ENCODE measurements at regions not wholly inside any gene's neighbourhood (a gene's known extent, or its start where the extent isn't known, plus 50 kb on each side); places are given as distances from the start of the nearest gene placed in this dataset.

- ChIA-PET CTCF (no interaction called here), POLR2A (no interaction called here)
- H3K27me3 Mint-ChIP-seq (ENCODE audit: low read depth), result peaks cover 9% of the 10 kb centered on the region
- peaks cover 23% of the 10 kb centered on the region for H3K4me1 Mint-ChIP-seq
- H3K9me3 Mint-ChIP-seq, result no peaks in the 10 kb centered on the region
- DNase-seq (ENCODE audit: low spot score) (no peak), ATAC-seq (no peak)
- no peaks in the 10 kb centered on the region for H3K36me3 Mint-ChIP-seq
- H3K27ac Mint-ChIP-seq, result no peak overlapping the region
- TF ChIP-seq RELA (CRISPR knock-in tag; IDR thresholded peaks at IDR 0.05; ENCODE audit: borderline replicate concordance) (no peak), IRF2 (CRISPR knock-in tag; IDR thresholded peaks at IDR 0.05; ENCODE audit: borderline replicate concordance, low read depth) (no peak), HMGXB4 (CRISPR knock-in tag; IDR thresholded peaks at IDR 0.05) (no peak), SOX15 (CRISPR knock-in tag; IDR thresholded peaks at IDR 0.05) (no peak), ATF3 (CRISPR knock-in tag; conservative IDR thresholded peaks at IDR 0.05) (no peak), SMAD3 (CRISPR knock-in tag; IDR thresholded peaks at IDR 0.05; ENCODE audit: borderline replicate concordance) (no peak)
- no peak overlapping the region for H3K4me3 Mint-ChIP-seq
Observed at GRCh38 chr19:28319918-28320317, 893.0 kb downstream of the UQCRFS1 start.

- TF ChIP-seq OVOL2 (CRISPR knock-in tag; IDR thresholded peaks at IDR 0.05; ENCODE audit: borderline replicate concordance) (no peak), SP1 (CRISPR knock-in tag; conservative IDR thresholded peaks at IDR 0.05) (no peak), FOXP1 (CRISPR knock-in tag; IDR thresholded peaks at IDR 0.05; ENCODE audit: borderline replicate concordance) (no peak), SMAD3 (CRISPR knock-in tag; IDR thresholded peaks at IDR 0.05; ENCODE audit: borderline replicate concordance) (no peak), IRF1 (CRISPR knock-in tag; IDR thresholded peaks at IDR 0.05) (no peak), ZNF512 (CRISPR knock-in tag; IDR thresholded peaks at IDR 0.05; ENCODE audit: borderline replicate concordance) (no peak), ZBTB21 (CRISPR knock-in tag; IDR thresholded peaks at IDR 0.05; ENCODE audit: borderline replicate concordance) (no peak), ZNF671 (CRISPR knock-in tag; IDR thresholded peaks at IDR 0.05) (no peak), NR1H2 (CRISPR knock-in tag; IDR thresholded peaks at IDR 0.05) (no peak), ATF1 (CRISPR knock-in tag; IDR thresholded peaks at IDR 0.05) (no peak), ELF4 (CRISPR knock-in tag; IDR thresholded peaks at IDR 0.05; ENCODE audit: low read depth) (no peak), ZNF423 (CRISPR knock-in tag; IDR thresholded peaks at IDR 0.05) (no peak)
- no peak for ATAC-seq
- H3K4me1 Mint-ChIP-seq, result peaks cover 23% of the 10 kb centered on the region
- CTCF ChIA-PET, result interaction anchor here (1.6 kb wide), 1 partner anchor 79 kb away, joined by 4 read pairs; no protein-coding TSS in a partner anchor
- no peak overlapping the region for H3K4me3 Mint-ChIP-seq
- POLR2A ChIA-PET, result no interaction called here
- H3K9me3 Mint-ChIP-seq, result no peaks in the 10 kb centered on the region
- H3K27me3 Mint-ChIP-seq (ENCODE audit: low read depth), result peaks cover 9% of the 10 kb centered on the region
- H3K27ac Mint-ChIP-seq, result no peak overlapping the region
- DNase-seq (ENCODE audit: low spot score), result no peak
- H3K36me3 Mint-ChIP-seq, result no peaks in the 10 kb centered on the region
Observed at GRCh38 chr19:28319227-28319626, 893.7 kb downstream of the UQCRFS1 start.

- Mint-ChIP-seq H3K4me3 (no peak overlapping the region), H3K4me1 (peaks cover 23% of the 10 kb centered on the region), H3K9me3 (no peaks in the 10 kb centered on the region), H3K36me3 (no peaks in the 10 kb centered on the region), H3K27ac (no peak overlapping the region), H3K27me3 (ENCODE audit: low read depth) (peaks cover 9% of the 10 kb centered on the region)
- no peak for DNase-seq (ENCODE audit: low spot score)
- ATAC-seq, result no peak
- CTCF ChIA-PET, result interaction anchor here (1.6 kb wide), 1 partner anchor 78 kb away, joined by 4 read pairs; no protein-coding TSS in a partner anchor
- POLR2A ChIA-PET, result no interaction called here
- TF ChIP-seq PRDM15 (CRISPR knock-in tag; IDR thresholded peaks at IDR 0.05) (no peak), ZNF423 (CRISPR knock-in tag; IDR thresholded peaks at IDR 0.05) (no peak), EMX1 (CRISPR knock-in tag; IDR thresholded peaks at IDR 0.05) (no peak), ZNF263 (CRISPR knock-in tag; IDR thresholded peaks at IDR 0.05; ENCODE audit: low read depth) (no peak), ATF6 (CRISPR knock-in tag; IDR thresholded peaks at IDR 0.05) (no peak), SMAD4 (CRISPR knock-in tag; IDR thresholded peaks at IDR 0.05) (no peak)
Observed at GRCh38 chr19:28318469-28319179, 894.3 kb downstream of the UQCRFS1 start.

Measured in WTC11 (cell line).